SK-N-SH (cell line): ENCODE measurements at regions not wholly inside any gene's neighbourhood (a gene's known extent, or its start where the extent isn't known, plus 50 kb on each side); places are given as distances from the start of the nearest gene placed in this dataset.

ENCODE experiments used
- CTCF ChIA-PET: fragments of 300-600, 350-600 bp; formaldehyde crosslinking; extraction: SDS; loops from one replicate; lab custom pipeline; 2021; lab: Yijun Ruan, JAX
- POLR2A ChIA-PET: fragments of 350-600 bp; sonication (Branson Sonifier 250); formaldehyde crosslinking; extraction: SDS; loops from one replicate; lab custom pipeline; 2020; ENCODE audit warnings: antibody characterized with exemption, inconsistent platforms; lab: Yijun Ruan, JAX
- DNase-seq: peaks from one replicate; pipeline ENCODE4 v3.0.0; 2012
- H2AFZ ChIP-seq: fragments of 200-600 bp; sonication (generic); 2 replicates; pipeline ENCODE4 v1.8.1; 2016; ENCODE audit warnings: antibody characterized with exemption, mild to moderate bottlenecking, low read depth
- H3F3A ChIP-seq: fragments of 200-600 bp; sonication (generic); replicated peaks from 2 replicates; pipeline ENCODE3; 2016; ENCODE audit warnings: antibody characterized with exemption, mild to moderate bottlenecking; ENCODE audit not compliant: insufficient read depth
- H3K27ac ChIP-seq, 2 experiments: fragments of 200-500 bp in 1 of 2; fragments of 200-600 bp in 1 of 2; sonication (Bioruptor generic) in 1 of 2; sonication (generic), shearing (Covaris generic) in 1 of 2; 2 replicates each; pipeline versions ENCODE4 v1.5.1 to v1.6.1; 2014 to 2016; ENCODE audit warnings: low read depth in 2 of 2, inconsistent platforms in 1 of 2, low read length in 1 of 2, mild to moderate bottlenecking in 1 of 2, mixed read lengths in 1 of 2
- H3K27me3 ChIP-seq: fragments of 200-600 bp; sonication (generic), shearing (Covaris generic); 2 replicates; pipeline ENCODE4 v1.6.1; 2016; ENCODE audit warnings: mixed run types; ENCODE audit not compliant: insufficient read depth
- H3K36me3 ChIP-seq, 2 experiments: fragments of 200-500 bp in 1 of 2; fragments of 200-600 bp in 1 of 2; sonication (Bioruptor generic) in 1 of 2; sonication (generic) in 1 of 2; replicated peaks in 1 of 2; 2 replicates each; pipeline versions ENCODE3 to v1.5.1; 2014 to 2016; ENCODE audit warnings: low read length in 1 of 2, mild to moderate bottlenecking in 1 of 2; ENCODE audit not compliant: insufficient read depth in 2 of 2, control insufficient read depth in 1 of 2
- H3K4me1 ChIP-seq, 2 experiments: fragments of 200-500 bp in 1 of 2; fragments of 200-600 bp in 1 of 2; sonication (Bioruptor generic) in 1 of 2; sonication (generic), shearing (Covaris generic) in 1 of 2; 2 replicates each; pipeline versions ENCODE4 v1.5.1 to v1.6.1; 2014 to 2016; ENCODE audit warnings: low read depth in 1 of 2, low read length in 1 of 2, mixed run types in 1 of 2; ENCODE audit not compliant: insufficient read depth in 2 of 2, control insufficient read depth in 1 of 2
- H3K4me2 ChIP-seq: fragments of 200-600 bp; sonication (generic), shearing (Covaris generic); 2 replicates; pipeline ENCODE4 v1.6.1; 2017; ENCODE audit warnings: mixed run types
- H3K4me3 ChIP-seq, 2 experiments: fragments of 200-500 bp in 1 of 2; fragments of 200-600 bp in 1 of 2; sonication (Bioruptor generic) in 1 of 2; sonication (generic), shearing (Covaris generic) in 1 of 2; 2 replicates each; pipeline versions ENCODE4 v1.5.1 to v1.8.1; 2014 to 2016; ENCODE audit warnings: low read depth in 2 of 2, inconsistent platforms in 1 of 2, low read length in 1 of 2, mild to moderate bottlenecking in 1 of 2, mixed read lengths in 1 of 2, moderate library complexity in 1 of 2
- H3K79me2 ChIP-seq: fragments of 200-600 bp; sonication (generic); 2 replicates; pipeline ENCODE4 v1.8.1; 2017; ENCODE audit warnings: mild to moderate bottlenecking; ENCODE audit not compliant: insufficient read depth
- H3K9ac ChIP-seq: fragments of 200-600 bp; sonication (generic); 2 replicates; pipeline ENCODE4 v1.6.1; 2017; ENCODE audit warnings: mixed run types
- H3K9me2 ChIP-seq: fragments of 200-600 bp; sonication (generic); 2 replicates; pipeline ENCODE4 v1.6.1; 2017; ENCODE audit warnings: mixed run types
- H3K9me3 ChIP-seq: fragments of 200-600 bp; sonication (generic); 2 replicates; pipeline ENCODE4 v1.6.1; 2017; ENCODE audit warnings: mixed run types, mild to moderate bottlenecking, moderate library complexity
- H4K20me1 ChIP-seq: fragments of 200-600 bp; sonication (generic); 2 replicates; pipeline ENCODE4 v1.6.1; 2017; ENCODE audit warnings: mild to moderate bottlenecking, mixed run types; ENCODE audit not compliant: insufficient read depth
- CHD2 ChIP-seq: fragments of 150-350 bp; IDR thresholded peaks from 2 replicates; pipeline ENCODE4 v1.6.1; 2018; ENCODE audit warnings: low read length; ENCODE audit not compliant: partially characterized antibody
- EZH2phosphoT487 ChIP-seq: fragments of 200-600 bp; sonication (generic); IDR thresholded peaks from 2 replicates; pipeline ENCODE4 v1.6.1; 2017; ENCODE audit warnings: low read depth, mixed run types, mild to moderate bottlenecking, antibody characterized with exemption, moderate library complexity, borderline replicate concordance
- FOXJ3 ChIP-seq: sonication (generic); formaldehyde crosslinking; IDR thresholded peaks from 2 replicates; pipeline ENCODE4 v1.5.1; 2020; ENCODE audit warnings: mild to moderate bottlenecking, missing genetic modification reagents
- GABPA ChIP-seq: IDR thresholded peaks from 2 replicates; pipeline ENCODE4 v1.4.0; 2012; ENCODE audit warnings: low read depth, mild to moderate bottlenecking
- MEF2A ChIP-seq: IDR thresholded peaks from 2 replicates; pipeline ENCODE4 v1.4.0; 2012; ENCODE audit warnings: low read depth, borderline replicate concordance
- NFIC ChIP-seq: IDR thresholded peaks from 2 replicates; pipeline ENCODE4 v1.4.0; 2012; ENCODE audit warnings: borderline replicate concordance
- RAD21 ChIP-seq: IDR thresholded peaks from 2 replicates; pipeline ENCODE4 v1.6.1; 2012; ENCODE audit warnings: mild to moderate bottlenecking, low read length
- RCOR1 ChIP-seq: fragments of 150-350 bp; IDR thresholded peaks from 2 replicates; pipeline ENCODE4 v1.6.1; 2017; ENCODE audit warnings: antibody characterized with exemption, low read length
- RXRA ChIP-seq: IDR thresholded peaks from 2 replicates; pipeline ENCODE4 v1.4.0; 2012; ENCODE audit warnings: low read depth, mild to moderate bottlenecking, borderline replicate concordance
- SIN3A ChIP-seq: IDR thresholded peaks from 2 replicates; pipeline ENCODE4 v1.6.1; 2012; ENCODE audit warnings: low read depth, mild to moderate bottlenecking, low read length, moderate library complexity, borderline replicate concordance
- SMC3 ChIP-seq: IDR thresholded peaks from 2 replicates; pipeline ENCODE4 v1.6.1; 2012; ENCODE audit warnings: low read depth, low read length, improper control_type of control experiment
- TAF1 ChIP-seq: IDR thresholded peaks from 2 replicates; pipeline ENCODE4 v1.6.1; 2012; ENCODE audit warnings: low read depth, mild to moderate bottlenecking, low read length, moderate library complexity, borderline replicate concordance
- TCF12 ChIP-seq: IDR thresholded peaks from 2 replicates; pipeline ENCODE4 v1.4.0; 2012
- TEAD4 ChIP-seq: IDR thresholded peaks from 2 replicates; pipeline ENCODE4 v1.4.0; 2012; ENCODE audit warnings: mild to moderate bottlenecking, borderline replicate concordance; ENCODE audit not compliant: insufficient read depth
- WGBS: methylation state at CpG from one replicate; pipeline ENCODE4 v1.1.6; 2017; ENCODE audit warnings: low lambda C conversion rate; 5-methylcytosine and 5-hydroxymethylcytosine counted together
- TF ChIP-seq, protein P1 (sequence below): IDR thresholded peaks from 2 replicates; pipeline ENCODE4 v1.4.0; 2012; ENCODE audit warnings: low read depth, borderline replicate concordance
- TF ChIP-seq, protein P2 (sequence below): IDR thresholded peaks from 2 replicates; pipeline ENCODE4; 2012
- TF ChIP-seq, protein P3 (sequence below): IDR thresholded peaks from 2 replicates; pipeline ENCODE4 v1.4.0; 2012; ENCODE audit warnings: low read depth, borderline replicate concordance
- TF ChIP-seq, protein P4 (sequence below): fragments of 150-350 bp; IDR thresholded peaks from 2 replicates; pipeline ENCODE4 v1.6.1; 2017; ENCODE audit warnings: antibody characterized with exemption, low read length, low read depth, borderline replicate concordance

DNA sequence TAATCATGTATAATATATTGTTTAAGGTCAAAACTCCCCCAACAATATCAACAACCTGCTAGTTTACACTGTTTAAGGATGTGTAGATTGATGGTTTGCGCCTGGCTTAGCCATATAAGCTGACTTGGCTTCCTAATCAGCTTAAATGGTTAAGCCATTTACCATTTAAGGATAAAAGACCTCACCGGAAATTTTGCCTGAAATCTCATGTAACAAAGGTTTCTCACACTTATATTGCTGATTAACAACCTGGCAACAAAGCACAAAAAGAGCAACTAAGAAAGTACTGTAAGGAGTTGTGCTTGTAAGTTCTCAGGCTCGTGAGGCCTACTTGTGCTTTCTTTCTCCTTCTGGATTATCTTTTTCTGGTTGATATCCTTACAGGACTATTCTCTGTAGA, 485.2 kb downstream of the GABRG1 start:
- Histone ChIP-seq H3K9me3 (no peaks in the 10 kb centered on the region), H3K79me2 (no peaks in the 10 kb centered on the region), H2AFZ (no peak overlapping the region), H4K20me1 (no peaks in the 10 kb centered on the region), H3K27ac (no peak overlapping the region), H3F3A (no peaks in the 10 kb centered on the region), H3K9ac (no peak overlapping the region), H3K4me2 (no peak overlapping the region), H3K27me3 (no peaks in the 10 kb centered on the region), H3K4me3 (no peak overlapping the region), H3K36me3 (no peaks in the 10 kb centered on the region), H3K4me1 (no peaks in the 10 kb centered on the region), H3K9me2 (no peaks in the 10 kb centered on the region)
- ChIA-PET CTCF (no interaction called here), POLR2A (no interaction called here)
- 23% methylated on average over 3 of the region's 3 CpGs for WGBS
- TF ChIP-seq NFIC (no peak), MEF2A (no peak), RAD21 (no peak), CHD2 (no peak), RXRA (no peak), SIN3A (no peak)
- TF ChIP-seq, protein P1, sequence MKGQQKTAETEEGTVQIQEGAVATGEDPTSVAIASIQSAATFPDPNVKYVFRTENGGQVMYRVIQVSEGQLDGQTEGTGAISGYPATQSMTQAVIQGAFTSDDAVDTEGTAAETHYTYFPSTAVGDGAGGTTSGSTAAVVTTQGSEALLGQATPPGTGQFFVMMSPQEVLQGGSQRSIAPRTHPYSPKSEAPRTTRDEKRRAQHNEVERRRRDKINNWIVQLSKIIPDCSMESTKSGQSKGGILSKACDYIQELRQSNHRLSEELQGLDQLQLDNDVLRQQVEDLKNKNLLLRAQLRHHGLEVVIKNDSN: no peak
- DNase-seq: no peak

DNA sequence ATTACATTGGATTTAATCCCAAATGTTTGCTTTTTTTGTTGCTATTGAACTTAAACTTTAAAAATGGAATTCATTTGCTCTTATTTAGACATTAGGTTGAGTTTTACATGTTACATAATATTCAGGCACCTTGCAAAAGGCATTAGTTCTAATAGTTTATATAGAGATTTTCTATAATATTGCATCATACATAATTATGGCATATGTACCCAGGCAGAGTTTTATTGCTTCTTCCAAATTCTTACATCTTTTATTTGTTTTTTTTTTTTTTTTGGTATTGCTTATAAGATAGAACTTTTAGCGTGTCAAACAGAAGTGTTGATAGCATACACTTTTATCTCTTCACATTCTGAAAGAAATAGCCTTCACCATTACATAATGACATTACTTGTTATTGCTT, 487.7 kb downstream of the GABRG1 start:
- WGBS: 8% methylated on average over 1 of the region's 1 CpG
- ChIA-PET CTCF (no interaction called here), POLR2A (no interaction called here)

DNA sequence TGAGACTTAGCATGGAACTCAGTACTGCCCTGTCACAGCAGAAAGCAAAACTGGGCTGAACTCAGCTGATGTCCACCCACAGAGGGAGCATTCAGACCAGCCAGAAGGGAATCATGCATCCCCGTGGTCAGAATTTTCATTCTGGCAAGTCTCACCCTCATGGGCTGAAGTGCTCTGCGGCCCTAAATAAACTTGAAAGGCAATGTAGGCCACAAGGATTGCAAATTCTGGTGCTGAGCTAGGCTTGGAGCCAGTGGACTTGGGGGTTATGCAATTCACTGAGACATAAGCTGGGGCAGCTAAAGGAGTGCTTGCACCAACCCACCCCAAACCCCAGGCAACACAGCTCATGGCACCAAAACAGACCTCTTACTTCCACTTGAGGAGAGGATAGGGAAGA, 494.1 kb downstream of the GABRG1 start:
- no peaks in the 10 kb centered on the region for H3K27me3 ChIP-seq
- no peak overlapping the region for H3K4me2 ChIP-seq
- no peaks in the 10 kb centered on the region for H3K9me3 ChIP-seq
- no peak overlapping the region for H3K27ac ChIP-seq
- TF ChIP-seq CHD2: no peak
- TF ChIP-seq TAF1: no peak
- no peak for TF ChIP-seq TEAD4
- TF ChIP-seq, protein P2, sequence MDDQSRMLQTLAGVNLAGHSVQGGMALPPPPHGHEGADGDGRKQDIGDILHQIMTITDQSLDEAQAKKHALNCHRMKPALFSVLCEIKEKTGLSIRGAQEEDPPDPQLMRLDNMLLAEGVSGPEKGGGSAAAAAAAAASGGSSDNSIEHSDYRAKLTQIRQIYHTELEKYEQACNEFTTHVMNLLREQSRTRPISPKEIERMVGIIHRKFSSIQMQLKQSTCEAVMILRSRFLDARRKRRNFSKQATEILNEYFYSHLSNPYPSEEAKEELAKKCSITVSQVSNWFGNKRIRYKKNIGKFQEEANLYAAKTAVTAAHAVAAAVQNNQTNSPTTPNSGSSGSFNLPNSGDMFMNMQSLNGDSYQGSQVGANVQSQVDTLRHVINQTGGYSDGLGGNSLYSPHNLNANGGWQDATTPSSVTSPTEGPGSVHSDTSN: no peak
- TF ChIP-seq, protein P3, sequence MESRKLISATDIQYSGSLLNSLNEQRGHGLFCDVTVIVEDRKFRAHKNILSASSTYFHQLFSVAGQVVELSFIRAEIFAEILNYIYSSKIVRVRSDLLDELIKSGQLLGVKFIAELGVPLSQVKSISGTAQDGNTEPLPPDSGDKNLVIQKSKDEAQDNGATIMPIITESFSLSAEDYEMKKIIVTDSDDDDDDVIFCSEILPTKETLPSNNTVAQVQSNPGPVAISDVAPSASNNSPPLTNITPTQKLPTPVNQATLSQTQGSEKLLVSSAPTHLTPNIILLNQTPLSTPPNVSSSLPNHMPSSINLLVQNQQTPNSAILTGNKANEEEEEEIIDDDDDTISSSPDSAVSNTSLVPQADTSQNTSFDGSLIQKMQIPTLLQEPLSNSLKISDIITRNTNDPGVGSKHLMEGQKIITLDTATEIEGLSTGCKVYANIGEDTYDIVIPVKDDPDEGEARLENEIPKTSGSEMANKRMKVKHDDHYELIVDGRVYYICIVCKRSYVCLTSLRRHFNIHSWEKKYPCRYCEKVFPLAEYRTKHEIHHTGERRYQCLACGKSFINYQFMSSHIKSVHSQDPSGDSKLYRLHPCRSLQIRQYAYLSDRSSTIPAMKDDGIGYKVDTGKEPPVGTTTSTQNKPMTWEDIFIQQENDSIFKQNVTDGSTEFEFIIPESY: no peak
- TF ChIP-seq, protein P4, sequence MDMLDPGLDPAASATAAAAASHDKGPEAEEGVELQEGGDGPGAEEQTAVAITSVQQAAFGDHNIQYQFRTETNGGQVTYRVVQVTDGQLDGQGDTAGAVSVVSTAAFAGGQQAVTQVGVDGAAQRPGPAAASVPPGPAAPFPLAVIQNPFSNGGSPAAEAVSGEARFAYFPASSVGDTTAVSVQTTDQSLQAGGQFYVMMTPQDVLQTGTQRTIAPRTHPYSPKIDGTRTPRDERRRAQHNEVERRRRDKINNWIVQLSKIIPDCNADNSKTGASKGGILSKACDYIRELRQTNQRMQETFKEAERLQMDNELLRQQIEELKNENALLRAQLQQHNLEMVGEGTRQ: no peak
- no peak for TF ChIP-seq RCOR1
- ChIA-PET POLR2A (no interaction called here), CTCF (no interaction called here)
- H3K9ac ChIP-seq: no peak overlapping the region
- no peaks in the 10 kb centered on the region for H3K79me2 ChIP-seq
- H3K4me1 ChIP-seq: no peaks in the 10 kb centered on the region
- H3K9me2 ChIP-seq: no peaks in the 10 kb centered on the region
- 0% methylated on average over 2 of the region's 2 CpGs for WGBS
- H3K4me3 ChIP-seq: no peak overlapping the region
- H2AFZ ChIP-seq: no peak overlapping the region
- H4K20me1 ChIP-seq: no peaks in the 10 kb centered on the region
- no peak for DNase-seq
- no peaks in the 10 kb centered on the region for H3F3A ChIP-seq
- H3K36me3 ChIP-seq: no peaks in the 10 kb centered on the region

More for the DNA sequence above, 487.7 kb downstream of the GABRG1 start:
- Histone ChIP-seq H3K9me2 (no peaks in the 10 kb centered on the region), H3K27ac (no peak overlapping the region), H3F3A (no peaks in the 10 kb centered on the region), H4K20me1 (no peaks in the 10 kb centered on the region), H3K9me3 (no peaks in the 10 kb centered on the region), H3K36me3 (no peaks in the 10 kb centered on the region), H3K27me3 (no peaks in the 10 kb centered on the region), H3K4me1 (no peaks in the 10 kb centered on the region), H3K4me3 (no peak overlapping the region), H3K4me2 (no peak overlapping the region), H3K79me2 (no peaks in the 10 kb centered on the region), H3K9ac (no peak overlapping the region), H2AFZ (no peak overlapping the region)
- TF ChIP-seq SMC3 (no peak), EZH2phosphoT487 (no peak), SIN3A (no peak), GABPA (no peak), FOXJ3 (CRISPR knock-in tag) (no peak), TCF12 (no peak)
- TF ChIP-seq, protein P1: no peak
- no peak for DNase-seq
